IMR-90 (cell line): ENCODE measurements at regions not wholly inside any gene's neighbourhood (a gene's known extent, or its start where the extent isn't known, plus 50 kb on each side); places are given as distances from the start of the nearest gene placed in this dataset.

Source experiments
- ATAC-seq: fragments of 200-7000 bp; cut with Tn5 transposase; 2 replicates; pipeline ENCODE4 v1.9.1; 2020; ENCODE audit warnings: low read depth, mild to moderate bottlenecking, moderate library complexity
- BruUV-seq: library from RNA; stranded (reverse); fragments of 400-500 nt; replicated peaks from 2 replicates; lab custom pipeline; 2021; lab: Mats Ljungman, UMichigan
- CTCF ChIA-PET: fragments of 300-600 bp; formaldehyde crosslinking; extraction: SDS; loops from one replicate; lab custom pipeline; 2021; ENCODE audit warnings: antibody characterized with exemption; lab: Yijun Ruan, JAX
- POLR2A ChIA-PET: fragments of 300-600 bp; sonication (Branson Sonifier 250); formaldehyde crosslinking; loops from one replicate; lab custom pipeline; 2022; ENCODE audit warnings: antibody characterized with exemption; ENCODE audit not compliant: unreplicated experiment; lab: Charles Lee
- DNase-seq: peaks from one replicate; pipeline ENCODE4 v3.0.0; 2013
- H2AFZ ChIP-seq: replicated peaks from 2 replicates; pipeline ENCODE3; 2013; ENCODE audit warnings: low read length, mild to moderate bottlenecking; ENCODE audit not compliant: poor library complexity
- H2AK5ac ChIP-seq: 2 replicates; pipeline ENCODE4 v1.6.1; 2013; ENCODE audit warnings: low read depth, low read length, inconsistent platforms
- H2AK9ac ChIP-seq: replicated peaks from 2 replicates; pipeline ENCODE3; 2013; ENCODE audit warnings: mild to moderate bottlenecking, low read depth, low read length, moderate library complexity; ENCODE audit not compliant: poor library complexity
- H2BK120ac ChIP-seq: 2 replicates; pipeline ENCODE4 v1.6.1; 2013; ENCODE audit warnings: low read depth, low read length, inconsistent platforms
- H2BK15ac ChIP-seq: 3 replicates; pipeline ENCODE4 v1.6.1; 2013; ENCODE audit warnings: low read depth, low read length, inconsistent platforms
- H2BK20ac ChIP-seq: 2 replicates; pipeline ENCODE4 v1.6.1; 2013; ENCODE audit warnings: low read depth, mild to moderate bottlenecking, inconsistent platforms, low read length, moderate library complexity
- H2BK5ac ChIP-seq: 2 replicates; pipeline ENCODE4 v1.6.1; 2013; ENCODE audit warnings: mild to moderate bottlenecking, low read depth, low read length, inconsistent platforms; ENCODE audit not compliant: poor library complexity, severe bottlenecking
- H3K14ac ChIP-seq: replicated peaks from 2 replicates; pipeline ENCODE4 v1.6.1; 2013; ENCODE audit warnings: low read depth, low read length, inconsistent platforms
- H3K18ac ChIP-seq: 2 replicates; pipeline ENCODE4 v1.6.1; 2013; ENCODE audit warnings: low read depth, low read length, control low read depth
- H3K23ac ChIP-seq: 2 replicates; pipeline ENCODE4 v1.6.1; 2013; ENCODE audit warnings: low read depth, low read length, inconsistent platforms
- H3K27ac ChIP-seq: 2 replicates; pipeline ENCODE4 v1.5.1; 2013; ENCODE audit warnings: mild to moderate bottlenecking, control low read depth, low read length; ENCODE audit not compliant: insufficient read depth
- H3K27me3 ChIP-seq: 2 replicates; pipeline ENCODE4 v1.6.1; 2013; ENCODE audit warnings: low read length; ENCODE audit not compliant: control insufficient read depth, insufficient read depth
- H3K36me3 ChIP-seq: 2 replicates; pipeline ENCODE4 v1.6.1; 2013; ENCODE audit warnings: low read length, mixed read lengths; ENCODE audit not compliant: control insufficient read depth, insufficient read depth
- H3K4ac ChIP-seq: 2 replicates; pipeline ENCODE4 v1.6.1; 2013; ENCODE audit warnings: low read depth, low read length, inconsistent platforms
- H3K4me1 ChIP-seq: 2 replicates; pipeline ENCODE4 v1.6.1; 2013; ENCODE audit warnings: low read length, mixed read lengths; ENCODE audit not compliant: control insufficient read depth, insufficient read depth
- H3K4me2 ChIP-seq: 2 replicates; pipeline ENCODE4 v1.6.1; 2013; ENCODE audit warnings: low read depth, mild to moderate bottlenecking, control low read depth, low read length, moderate library complexity
- H3K4me3 ChIP-seq: 2 replicates; pipeline ENCODE4 v1.5.1; 2013; ENCODE audit warnings: low read depth, mild to moderate bottlenecking, control low read depth, low read length, moderate library complexity; ENCODE audit not compliant: insufficient read depth
- H3K56ac ChIP-seq: 2 replicates; pipeline ENCODE4 v1.6.1; 2013; ENCODE audit warnings: low read length, inconsistent platforms; ENCODE audit not compliant: insufficient read depth; ENCODE audit errors: extremely low read depth
- H3K79me1 ChIP-seq, 2 experiments: 2 replicates each; pipeline ENCODE4 v1.6.1; 2013; ENCODE audit warnings: low read length in 2 of 2, inconsistent platforms in 1 of 2, low read depth in 1 of 2
- H3K9ac ChIP-seq: 2 replicates; pipeline ENCODE4 v1.6.1; 2013; ENCODE audit warnings: low read depth, low read length, control low read depth
- H3K9me1 ChIP-seq: 2 replicates; pipeline ENCODE4 v1.6.1; 2013; ENCODE audit warnings: low read length, inconsistent platforms; ENCODE audit not compliant: insufficient read depth
- H3K9me3 ChIP-seq: 2 replicates; pipeline ENCODE4 v1.6.1; 2013; ENCODE audit warnings: low read length; ENCODE audit not compliant: control insufficient read depth, insufficient read depth
- H4K20me1 ChIP-seq: 2 replicates; pipeline ENCODE4 v1.6.1; 2013; ENCODE audit warnings: low read length, inconsistent platforms; ENCODE audit not compliant: insufficient read depth
- H4K5ac ChIP-seq: 2 replicates; pipeline ENCODE4 v1.6.1; 2013; ENCODE audit warnings: mild to moderate bottlenecking, low read depth, low read length, control low read depth
- H4K8ac ChIP-seq, 2 experiments: 2 replicates each; pipeline ENCODE4 v1.6.1; 2013; ENCODE audit warnings: low read depth in 2 of 2, low read length in 2 of 2, control low read depth in 1 of 2, inconsistent platforms in 1 of 2
- H4K91ac ChIP-seq: 2 replicates; pipeline ENCODE4 v1.6.1; 2013; ENCODE audit warnings: low read depth, low read length, inconsistent platforms; ENCODE audit not compliant: insufficient read depth
- BHLHE40 ChIP-seq: fragments of 150-350 bp; IDR thresholded peaks from 2 replicates; pipeline ENCODE4 v1.6.1; 2016; ENCODE audit warnings: mild to moderate bottlenecking, low read depth, low read length
- CEBPB ChIP-seq: IDR thresholded peaks from 2 replicates; pipeline ENCODE4 v1.6.1; 2012; ENCODE audit warnings: low read depth, low read length, improper control_type of control experiment
- CHD1 ChIP-seq: IDR thresholded peaks from 2 replicates; pipeline ENCODE4 v1.6.1; 2012; ENCODE audit warnings: low read depth, low read length, improper control_type of control experiment
- FOS ChIP-seq: fragments of 150-350 bp; IDR thresholded peaks from 2 replicates; pipeline ENCODE4 v1.6.1; 2016; ENCODE audit warnings: low read depth, low read length
- MAFK ChIP-seq: IDR thresholded peaks from 2 replicates; pipeline ENCODE4 v1.6.1; 2012; ENCODE audit warnings: low read depth, low read length, improper control_type of control experiment
- MAZ ChIP-seq: IDR thresholded peaks from 2 replicates; pipeline ENCODE4 v1.6.1; 2012; ENCODE audit warnings: low read depth, mild to moderate bottlenecking, low read length, improper control_type of control experiment, moderate library complexity, borderline replicate concordance
- MXI1 ChIP-seq: IDR thresholded peaks from 2 replicates; pipeline ENCODE4 v1.6.1; 2012; ENCODE audit warnings: low read depth, mild to moderate bottlenecking, low read length, moderate library complexity, borderline replicate concordance
- NFE2L2 ChIP-seq: fragments of 150-350 bp; IDR thresholded peaks from 2 replicates; pipeline ENCODE4 v1.6.1; 2016; ENCODE audit warnings: low read depth, mild to moderate bottlenecking, low read length
- POLR2A ChIP-seq: IDR thresholded peaks from 2 replicates; pipeline ENCODE4 v1.6.1; 2012; ENCODE audit warnings: mild to moderate bottlenecking, low read depth, low read length
- RAD21 ChIP-seq: IDR thresholded peaks from 2 replicates; pipeline ENCODE4 v1.6.1; 2012; ENCODE audit warnings: low read length, improper control_type of control experiment
- RCOR1 ChIP-seq: IDR thresholded peaks from 2 replicates; pipeline ENCODE4 v1.6.1; 2012; ENCODE audit warnings: mild to moderate bottlenecking, low read length, improper control_type of control experiment; ENCODE audit not compliant: insufficient replicate concordance
- RFX5 ChIP-seq: IDR thresholded peaks from 2 replicates; pipeline ENCODE4 v1.8.0; 2012; ENCODE audit warnings: low read depth, mild to moderate bottlenecking, low read length, moderate library complexity
- WGBS, 2 experiments: methylation state at CpG; one replicate each; pipeline versions ENCODE4 v1.1.5 to v1.1.7; 2013; ENCODE audit warnings: missing lambda C conversion rate in 2 of 2; ENCODE audit not compliant: insufficient read length in 1 of 2; ENCODE audit errors: extremely low coverage in 2 of 2; 5-methylcytosine and 5-hydroxymethylcytosine counted together
- dilution Hi-C: fragments of 300-500 bp; cut with HindIII; formaldehyde crosslinking; loops from one replicate; pipeline ENCODE4 v1.14.3; 2018; ENCODE audit warnings: low sequenced_read_pairs; ENCODE audit not compliant: unreplicated experiment
- in situ Hi-C: fragments of 300-500 bp; cut with MboI; formaldehyde crosslinking; loops from 3 replicates; pipeline ENCODE4 v1.14.3; 2019; ENCODE audit warnings: low sequenced_read_pairs, inconsistent platforms, mixed read lengths
- intact Hi-C: fragments of 100-400 bp; cut with micrococcal nuclease; formaldehyde crosslinking; loops from 2 replicates; pipeline ENCODE4 v1.10.0; 2022
- TF ChIP-seq, protein P1 (sequence below): fragments of 150-350 bp; IDR thresholded peaks from 2 replicates; pipeline ENCODE4 v1.6.1; 2016; ENCODE audit warnings: low read depth, mild to moderate bottlenecking, low read length, moderate library complexity, borderline replicate concordance
- TF ChIP-seq, protein P2 (sequence below): conservative IDR thresholded peaks from 2 replicates; pipeline ENCODE4 v1.5.1; 2012; ENCODE audit warnings: mild to moderate bottlenecking, low read depth, low read length, improper control_type of control experiment

DNA sequence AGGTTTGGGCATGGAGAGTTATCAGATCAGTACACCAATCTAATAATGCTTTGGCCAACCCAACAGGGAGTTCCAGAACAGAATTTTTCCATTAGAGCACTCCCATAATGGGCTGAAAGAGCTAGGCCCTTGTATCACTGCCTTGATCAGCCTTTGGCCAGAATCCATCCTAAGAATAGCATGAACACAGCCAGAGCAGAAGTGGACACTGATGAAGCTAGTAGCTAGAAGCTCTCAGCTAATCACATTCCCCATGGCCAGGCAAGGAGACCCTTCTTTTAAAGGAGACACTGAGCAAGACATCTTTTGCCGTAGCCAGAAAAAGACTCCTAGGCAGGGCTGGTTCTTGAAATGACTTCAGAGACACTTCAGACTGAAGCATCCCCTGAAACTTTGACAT, 236.0 kb downstream of the RAD51AP2 start:
- dilution Hi-C loops = no loop called here
- no peaks in the 10 kb centered on the region for H3K36me3 ChIP-seq
- no peak for ATAC-seq

More for the DNA sequence above, 236.0 kb downstream of the RAD51AP2 start:
- no peak overlapping the region for H3K27ac ChIP-seq
- H2BK20ac ChIP-seq = no peak overlapping the region
- H2AK5ac ChIP-seq = no peak overlapping the region
- H2AK9ac ChIP-seq = no peak overlapping the region
- H3K27me3 ChIP-seq = no peaks in the 10 kb centered on the region
- no peaks in the 10 kb centered on the region for H3K9me1 ChIP-seq
- no peak for DNase-seq
- H2BK15ac ChIP-seq = no peak overlapping the region
- H2AFZ ChIP-seq = no peak overlapping the region
- intact Hi-C loops (loop anchor here (5.0 kb wide), 1 partner anchor 1320 kb away; no protein-coding TSS in a partner anchor), in situ Hi-C loops (no loop called here)
- no peak overlapping the region for H3K4me3 ChIP-seq
- H4K8ac ChIP-seq = no peak overlapping the region
- H3K23ac ChIP-seq = no peak overlapping the region
- no peak overlapping the region for H3K9ac ChIP-seq
- TF ChIP-seq POLR2A = no peak
- TF ChIP-seq MAZ = no peak
- no peak for TF ChIP-seq BHLHE40
- TF ChIP-seq, protein P1, sequence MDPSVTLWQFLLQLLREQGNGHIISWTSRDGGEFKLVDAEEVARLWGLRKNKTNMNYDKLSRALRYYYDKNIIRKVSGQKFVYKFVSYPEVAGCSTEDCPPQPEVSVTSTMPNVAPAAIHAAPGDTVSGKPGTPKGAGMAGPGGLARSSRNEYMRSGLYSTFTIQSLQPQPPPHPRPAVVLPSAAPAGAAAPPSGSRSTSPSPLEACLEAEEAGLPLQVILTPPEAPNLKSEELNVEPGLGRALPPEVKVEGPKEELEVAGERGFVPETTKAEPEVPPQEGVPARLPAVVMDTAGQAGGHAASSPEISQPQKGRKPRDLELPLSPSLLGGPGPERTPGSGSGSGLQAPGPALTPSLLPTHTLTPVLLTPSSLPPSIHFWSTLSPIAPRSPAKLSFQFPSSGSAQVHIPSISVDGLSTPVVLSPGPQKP = no peak
- no peak for TF ChIP-seq CEBPB
- TF ChIP-seq RCOR1 = no peak
- TF ChIP-seq, protein P2, sequence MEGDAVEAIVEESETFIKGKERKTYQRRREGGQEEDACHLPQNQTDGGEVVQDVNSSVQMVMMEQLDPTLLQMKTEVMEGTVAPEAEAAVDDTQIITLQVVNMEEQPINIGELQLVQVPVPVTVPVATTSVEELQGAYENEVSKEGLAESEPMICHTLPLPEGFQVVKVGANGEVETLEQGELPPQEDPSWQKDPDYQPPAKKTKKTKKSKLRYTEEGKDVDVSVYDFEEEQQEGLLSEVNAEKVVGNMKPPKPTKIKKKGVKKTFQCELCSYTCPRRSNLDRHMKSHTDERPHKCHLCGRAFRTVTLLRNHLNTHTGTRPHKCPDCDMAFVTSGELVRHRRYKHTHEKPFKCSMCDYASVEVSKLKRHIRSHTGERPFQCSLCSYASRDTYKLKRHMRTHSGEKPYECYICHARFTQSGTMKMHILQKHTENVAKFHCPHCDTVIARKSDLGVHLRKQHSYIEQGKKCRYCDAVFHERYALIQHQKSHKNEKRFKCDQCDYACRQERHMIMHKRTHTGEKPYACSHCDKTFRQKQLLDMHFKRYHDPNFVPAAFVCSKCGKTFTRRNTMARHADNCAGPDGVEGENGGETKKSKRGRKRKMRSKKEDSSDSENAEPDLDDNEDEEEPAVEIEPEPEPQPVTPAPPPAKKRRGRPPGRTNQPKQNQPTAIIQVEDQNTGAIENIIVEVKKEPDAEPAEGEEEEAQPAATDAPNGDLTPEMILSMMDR = no peak
- TF ChIP-seq RFX5 = no peak
- no peak for TF ChIP-seq RAD21
- TF ChIP-seq CHD1 = no peak
- TF ChIP-seq MAFK = no peak
- no peak for TF ChIP-seq NFE2L2
- TF ChIP-seq MXI1 = no peak
- no peak for TF ChIP-seq FOS
- no peak overlapping the region for H4K91ac ChIP-seq
- CTCF ChIA-PET = no interaction called here
- no peak overlapping the region for H3K18ac ChIP-seq
- H3K4me1 ChIP-seq = no peaks in the 10 kb centered on the region
- H3K14ac ChIP-seq = no peak overlapping the region
- POLR2A ChIA-PET = no interaction called here
- H3K56ac ChIP-seq = no peak overlapping the region
- no peak overlapping the region for H3K4me2 ChIP-seq
- H3K4ac ChIP-seq = no peak overlapping the region
- H4K5ac ChIP-seq = no peak overlapping the region
- no CpG with 5 or more reads among the region's 1 CpG for WGBS, 2 experiments
- no peaks in the 10 kb centered on the region for H3K9me3 ChIP-seq
- H4K20me1 ChIP-seq = no peaks in the 10 kb centered on the region
- no peaks in the 10 kb centered on the region for H3K79me1 ChIP-seq
- BruUV-seq = no TSS peak
- no peak overlapping the region for H2BK5ac ChIP-seq
- no peak overlapping the region for H2BK120ac ChIP-seq
